Fibroblast of lung (primary cell): ENCODE measurements at regions not wholly inside any gene's neighbourhood (a gene's known extent, or its start where the extent isn't known, plus 50 kb on each side); places are given as distances from the start of the nearest gene placed in this dataset.
A peak's percentile ranks its signal among the peaks of the same experiment; 100 is the strongest.

Experiments used
- DNase-seq, 2 donors: peaks; one replicate each; pipeline versions ENCODE4 v3.0.0 to v3.0.0-alpha.2; 2010; ENCODE audit warnings: low read depth in 2 of 2
- H2AFZ ChIP-seq: 2 replicates; pipeline ENCODE4 v1.5.1; 2012; ENCODE audit warnings: low read length, control low read depth, inconsistent platforms
- H3K27ac ChIP-seq: 2 replicates; pipeline ENCODE4 v1.5.1; 2011; ENCODE audit warnings: low read length, control low read depth; ENCODE audit not compliant: insufficient read depth
- H3K27me3 ChIP-seq: 2 replicates; pipeline ENCODE4 v1.5.1; 2011; ENCODE audit warnings: mild to moderate bottlenecking, low read length; ENCODE audit not compliant: control insufficient read depth, insufficient read depth
- H3K36me3 ChIP-seq: 2 replicates; pipeline ENCODE4 v1.5.1; 2011; ENCODE audit warnings: low read length; ENCODE audit not compliant: control insufficient read depth, insufficient read depth
- H3K4me1 ChIP-seq: 2 replicates; pipeline ENCODE4 v1.5.1; 2011; ENCODE audit warnings: low read length; ENCODE audit not compliant: control insufficient read depth, insufficient read depth; ENCODE audit errors: extremely low read depth
- H3K4me2 ChIP-seq: 2 replicates; pipeline ENCODE4 v1.5.1; 2011; ENCODE audit warnings: low read length, control low read depth; ENCODE audit not compliant: insufficient read depth; ENCODE audit errors: extremely low read depth
- H3K4me3 ChIP-seq, 4 experiments: fragments of 200-600 bp in 1 of 4; sonication (generic) in 1 of 4; replicated peaks in 1 of 4; 2 replicates each; pipeline ENCODE4 v1.5.1; 2011 to 2016; ENCODE audit warnings: low read length in 4 of 4, low read depth in 3 of 4, mild to moderate bottlenecking in 3 of 4, control low read depth in 2 of 4, inconsistent platforms in 1 of 4, mixed read lengths in 1 of 4; ENCODE audit not compliant: insufficient read depth in 1 of 4; ENCODE audit errors: control extremely low read depth in 1 of 4
- H3K79me2 ChIP-seq: 2 replicates; pipeline ENCODE4 v1.5.1; 2012; ENCODE audit warnings: mild to moderate bottlenecking, low read length, inconsistent platforms; ENCODE audit not compliant: control insufficient read depth, insufficient read depth
- H3K9ac ChIP-seq: 2 replicates; pipeline ENCODE4 v1.5.1; 2011; ENCODE audit warnings: mild to moderate bottlenecking, low read length, control low read depth; ENCODE audit not compliant: insufficient read depth
- H3K9me3 ChIP-seq: 2 replicates; pipeline ENCODE4 v1.5.1; 2012; ENCODE audit warnings: low read depth, low read length; ENCODE audit not compliant: control insufficient read depth, insufficient read depth
- H4K20me1 ChIP-seq: 2 replicates; pipeline ENCODE4 v1.5.1; 2011; ENCODE audit warnings: low read length; ENCODE audit not compliant: control insufficient read depth, insufficient read depth; ENCODE audit errors: extremely low read depth
- EZH2 ChIP-seq: IDR thresholded peaks from 2 replicates; pipeline ENCODE4 v1.5.1; 2012; ENCODE audit warnings: low read length, control low read depth, mild to moderate bottlenecking; ENCODE audit errors: missing control alignments
- TF ChIP-seq, protein P1 (sequence below), 2 donors: IDR thresholded peaks in 1 of 2; conservative IDR thresholded peaks in 1 of 2; 1 replicate in 1 of 2; 2 replicates in 1 of 2; pipeline ENCODE4 v1.5.1; 2011 to 2012; ENCODE audit warnings: low read length in 2 of 2, control low read depth in 1 of 2, inconsistent platforms in 1 of 2, low read depth in 1 of 2, mild to moderate bottlenecking in 1 of 2

DNA sequence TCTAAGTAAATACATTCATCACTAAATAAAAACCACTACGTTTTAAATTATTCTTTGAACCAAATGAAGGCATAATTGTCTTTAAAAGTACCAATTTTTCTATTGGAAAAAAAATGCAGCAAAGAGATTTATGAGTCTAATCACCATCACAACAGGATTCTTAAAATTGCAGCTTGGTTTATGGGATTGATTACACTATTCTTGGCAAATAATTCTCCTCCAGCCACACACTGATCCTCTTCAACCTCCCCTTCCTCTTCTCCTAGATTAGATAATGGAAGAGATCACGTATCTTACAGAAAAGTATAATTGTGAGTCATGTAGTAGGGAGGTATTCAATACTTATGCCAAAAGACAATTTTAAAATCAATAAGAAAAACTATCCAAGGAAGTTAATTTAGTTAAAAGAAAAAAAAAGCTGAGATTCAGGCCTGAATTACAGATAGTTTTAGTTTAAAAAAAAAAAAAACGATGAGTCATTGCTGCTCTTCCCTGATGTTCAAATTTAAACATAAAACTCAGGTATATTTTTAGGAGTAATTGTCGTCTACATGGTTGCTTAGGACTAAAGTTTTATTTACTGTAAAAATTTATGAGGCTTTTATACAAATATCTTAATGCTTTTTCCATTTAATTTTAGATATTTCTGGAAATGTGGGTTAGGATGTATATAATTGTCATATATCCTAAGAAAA lies 133.7 kb upstream of the CDK1 start:
- Histone ChIP-seq H2AFZ (no peak overlapping the region), H3K9me3 (no peaks in the 10 kb centered on the region), H3K27ac (no peak overlapping the region), H3K27me3 (no peaks in the 10 kb centered on the region), H3K4me1 (no peaks in the 10 kb centered on the region), H3K79me2 (no peaks in the 10 kb centered on the region), H3K36me3 (no peaks in the 10 kb centered on the region), H3K4me3 (no peak overlapping the region), H4K20me1 (no peaks in the 10 kb centered on the region), H3K4me2 (no peak overlapping the region), H3K9ac (no peak overlapping the region)
- peak in 1 of 2 donors; percentile 44 for DNase-seq
- TF ChIP-seq EZH2: no peak
- TF ChIP-seq, protein P1, sequence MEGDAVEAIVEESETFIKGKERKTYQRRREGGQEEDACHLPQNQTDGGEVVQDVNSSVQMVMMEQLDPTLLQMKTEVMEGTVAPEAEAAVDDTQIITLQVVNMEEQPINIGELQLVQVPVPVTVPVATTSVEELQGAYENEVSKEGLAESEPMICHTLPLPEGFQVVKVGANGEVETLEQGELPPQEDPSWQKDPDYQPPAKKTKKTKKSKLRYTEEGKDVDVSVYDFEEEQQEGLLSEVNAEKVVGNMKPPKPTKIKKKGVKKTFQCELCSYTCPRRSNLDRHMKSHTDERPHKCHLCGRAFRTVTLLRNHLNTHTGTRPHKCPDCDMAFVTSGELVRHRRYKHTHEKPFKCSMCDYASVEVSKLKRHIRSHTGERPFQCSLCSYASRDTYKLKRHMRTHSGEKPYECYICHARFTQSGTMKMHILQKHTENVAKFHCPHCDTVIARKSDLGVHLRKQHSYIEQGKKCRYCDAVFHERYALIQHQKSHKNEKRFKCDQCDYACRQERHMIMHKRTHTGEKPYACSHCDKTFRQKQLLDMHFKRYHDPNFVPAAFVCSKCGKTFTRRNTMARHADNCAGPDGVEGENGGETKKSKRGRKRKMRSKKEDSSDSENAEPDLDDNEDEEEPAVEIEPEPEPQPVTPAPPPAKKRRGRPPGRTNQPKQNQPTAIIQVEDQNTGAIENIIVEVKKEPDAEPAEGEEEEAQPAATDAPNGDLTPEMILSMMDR (conservative IDR thresholded peaks at IDR 0.05 in 1 of 2, IDR thresholded peaks at IDR 0.05 in 1 of 2; ENCODE audit: low read depth in 1 of 2, low read length in 2 of 2): no peak

GRCh38 chr10:60643874-60644273 lies 134.4 kb upstream of the CDK1 start:
- Histone ChIP-seq H3K79me2 (no peaks in the 10 kb centered on the region), H2AFZ (no peak overlapping the region), H3K27me3 (no peaks in the 10 kb centered on the region), H3K27ac (no peak overlapping the region), H3K4me3 (no peak overlapping the region), H3K4me1 (no peaks in the 10 kb centered on the region), H3K9me3 (no peaks in the 10 kb centered on the region), H3K4me2 (no peak overlapping the region), H4K20me1 (no peaks in the 10 kb centered on the region), H3K36me3 (no peaks in the 10 kb centered on the region), H3K9ac (no peak overlapping the region)
- TF ChIP-seq, protein P1 (conservative IDR thresholded peaks at IDR 0.05 in 1 of 2, IDR thresholded peaks at IDR 0.05 in 1 of 2; ENCODE audit: low read depth in 1 of 2, low read length in 2 of 2): no peak
- TF ChIP-seq EZH2: no peak
- peak in 1 of 2 donors; percentile 63 for DNase-seq

DNA sequence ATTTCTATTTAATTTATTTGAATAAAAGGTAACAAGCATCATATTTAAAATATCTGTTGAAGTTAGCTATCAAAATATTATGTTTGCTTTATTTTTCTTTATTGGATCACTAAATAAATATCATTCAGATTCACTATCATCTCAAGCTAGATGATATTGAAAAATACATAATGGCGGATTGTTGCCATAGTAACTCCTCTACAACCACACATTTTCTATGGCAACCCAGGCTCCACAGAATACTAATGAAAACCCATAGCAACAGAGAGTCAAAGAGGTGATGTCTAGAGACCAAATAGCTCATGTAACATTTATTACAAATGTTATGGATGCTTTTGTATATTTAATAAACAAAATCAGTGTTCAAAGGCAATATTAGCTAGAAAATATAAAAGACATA lies 148.9 kb upstream of the CDK1 start:
- H3K36me3 ChIP-seq: no peaks in the 10 kb centered on the region
- H2AFZ ChIP-seq: no peak overlapping the region
- no peaks in the 10 kb centered on the region for H3K9me3 ChIP-seq
- H4K20me1 ChIP-seq: no peaks in the 10 kb centered on the region
- H3K27me3 ChIP-seq: no peaks in the 10 kb centered on the region
- no peaks in the 10 kb centered on the region for H3K79me2 ChIP-seq
- no peak overlapping the region for H3K4me3 ChIP-seq
- H3K4me1 ChIP-seq: no peaks in the 10 kb centered on the region
- no peak overlapping the region for H3K9ac ChIP-seq
- no peak overlapping the region for H3K4me2 ChIP-seq
- H3K27ac ChIP-seq: no peak overlapping the region
- TF ChIP-seq, protein P1 (conservative IDR thresholded peaks at IDR 0.05 in 1 of 2, IDR thresholded peaks at IDR 0.05 in 1 of 2; ENCODE audit: low read depth in 1 of 2, low read length in 2 of 2): no peak
- TF ChIP-seq EZH2: no peak
- no peak for DNase-seq
